ENCODE measurements at regions not wholly inside any gene's neighbourhood (a gene's known extent, or its start where the extent isn't known, plus 50 kb on each side); places are given as distances from the start of the nearest gene placed in this dataset.

- H3K9me3 ChIP-seq (ENCODE audit: low read depth, low read length, poor library complexity, severe bottlenecking), result no peaks in the 10 kb centered on the region
Observed at GRCh38 chrX:1006156-1006730, 206.2 kb downstream of the CRLF2 start.

GRCh38 chrX:1002611-1003010, 209.8 kb downstream of the CRLF2 start:
- BruUV-seq (replicated peaks), result no TSS peak
- Histone ChIP-seq H3K4me3 (ENCODE audit: low read depth, low read length, poor library complexity, severe bottlenecking) (no peak overlapping the region), H3K27ac (ENCODE audit: low read depth, low read length, poor library complexity, severe bottlenecking) (no peak overlapping the region), H3K27me3 (replicated peaks; ENCODE audit: insufficient read depth, low read depth, low read length, poor library complexity) (no peaks in the 10 kb centered on the region), H3K9me3 (ENCODE audit: low read depth, low read length, poor library complexity, severe bottlenecking) (no peaks in the 10 kb centered on the region), H3K36me3 (ENCODE audit: insufficient read depth, low read length, poor library complexity, severe bottlenecking) (no peaks in the 10 kb centered on the region), H3K4me1 (ENCODE audit: insufficient read depth, low read length, poor library complexity, severe bottlenecking) (no peaks in the 10 kb centered on the region)
- intact Hi-C loops (cut with micrococcal nuclease; ENCODE audit: unreplicated experiment), result no loop called here
- TF ChIP-seq EZH2 (IDR thresholded peaks at IDR 0.05; ENCODE audit: borderline replicate concordance, low read depth, low read length, poor library complexity, severe bottlenecking), result no peak
- no peak for TF ChIP-seq CTCF (conservative IDR thresholded peaks at IDR 0.05; ENCODE audit: low read depth, low read length)
- CTCF ChIA-PET, result no interaction called here
- POLR2A ChIA-PET (ENCODE audit: low non-redundant PET), result no interaction called here
- no peak for DNase-seq (ENCODE audit: low spot score)

More at GRCh38 chrX:1006156-1006730, 206.2 kb downstream of the CRLF2 start:
- TF ChIP-seq CTCF (conservative IDR thresholded peaks at IDR 0.05; ENCODE audit: low read depth, low read length) (no peak), EZH2 (IDR thresholded peaks at IDR 0.05; ENCODE audit: borderline replicate concordance, low read depth, low read length, poor library complexity, severe bottlenecking) (no peak)
- no peak for DNase-seq (ENCODE audit: low spot score)
- Histone ChIP-seq H3K27ac (ENCODE audit: low read depth, low read length, poor library complexity, severe bottlenecking) (no peak overlapping the region), H3K4me3 (ENCODE audit: low read depth, low read length, poor library complexity, severe bottlenecking) (no peak overlapping the region), H3K36me3 (ENCODE audit: insufficient read depth, low read length, poor library complexity, severe bottlenecking) (no peaks in the 10 kb centered on the region), H3K4me1 (ENCODE audit: insufficient read depth, low read length, poor library complexity, severe bottlenecking) (no peaks in the 10 kb centered on the region), H3K27me3 (replicated peaks; ENCODE audit: insufficient read depth, low read depth, low read length, poor library complexity) (no peaks in the 10 kb centered on the region)
- CTCF ChIA-PET, result no interaction called here
- POLR2A ChIA-PET (ENCODE audit: low non-redundant PET), result no interaction called here
- no TSS peak for BruUV-seq (replicated peaks)
- intact Hi-C loops (cut with micrococcal nuclease; ENCODE audit: unreplicated experiment), result no loop called here

- no peaks in the 10 kb centered on the region for H3K9me3 ChIP-seq (ENCODE audit: low read depth, low read length, poor library complexity, severe bottlenecking)
- H3K27me3 ChIP-seq (replicated peaks; ENCODE audit: insufficient read depth, low read depth, low read length, poor library complexity), result no peaks in the 10 kb centered on the region
- no TSS peak for BruUV-seq (replicated peaks)
- intact Hi-C loops (cut with micrococcal nuclease; ENCODE audit: unreplicated experiment), result no loop called here
- H3K36me3 ChIP-seq (ENCODE audit: insufficient read depth, low read length, poor library complexity, severe bottlenecking), result no peaks in the 10 kb centered on the region
- TF ChIP-seq CTCF (conservative IDR thresholded peaks at IDR 0.05; ENCODE audit: low read depth, low read length), result no peak
- no peak for DNase-seq (ENCODE audit: low spot score)
- H3K27ac ChIP-seq (ENCODE audit: low read depth, low read length, poor library complexity, severe bottlenecking), result no peak overlapping the region
- no peak overlapping the region for H3K4me3 ChIP-seq (ENCODE audit: low read depth, low read length, poor library complexity, severe bottlenecking)
- CTCF ChIA-PET, result no interaction called here
- POLR2A ChIA-PET (ENCODE audit: low non-redundant PET), result no interaction called here
- no peaks in the 10 kb centered on the region for H3K4me1 ChIP-seq (ENCODE audit: insufficient read depth, low read length, poor library complexity, severe bottlenecking)
Observed at GRCh38 chrX:997631-998137, 214.8 kb downstream of the CRLF2 start.

Data from A673 (cell line).